ENCODE measurements at regions not wholly inside any gene's neighbourhood (a gene's known extent, or its start where the extent isn't known, plus 50 kb on each side); places are given as distances from the start of the nearest gene placed in this dataset.

GRCh38 chr15:95944661-95945255 is 385.7 kb upstream of the NR2F2 start:
- Histone ChIP-seq H3K4me3 (no peak overlapping the region), H4K20me1 (ENCODE audit: insufficient read depth) (no peaks in the 10 kb centered on the region), H3F3A (ENCODE audit: insufficient read depth) (no peaks in the 10 kb centered on the region), H3K36me3 (ENCODE audit: low read depth) (no peaks in the 10 kb centered on the region), H3K27ac (no peak overlapping the region), H3K9ac (no peak overlapping the region), H3K79me2 (ENCODE audit: insufficient read depth) (no peaks in the 10 kb centered on the region), H3K4me2 (ENCODE audit: unreplicated experiment) (no peak overlapping the region), H3K9me2 (ENCODE audit: insufficient read depth) (no peaks in the 10 kb centered on the region), H3K27me3 (replicated peaks; ENCODE audit: insufficient read depth) (no peaks in the 10 kb centered on the region), H2AFZ (no peak overlapping the region), H3K9me3 (ENCODE audit: low read depth) (no peaks in the 10 kb centered on the region), H3K4me1 (ENCODE audit: insufficient read depth) (peaks cover 3% of the 10 kb centered on the region; the same call in 1 of the 2 replicates)
- 16 to 25% methylated on average over 4 of the region's 4 CpGs for WGBS, 2 experiments (ENCODE audit: low coverage in 1 of 2, low lambda C conversion rate in 2 of 2, missing lambda C conversion rate in 2 of 2)
- in situ Hi-C loops (cut with MboI), result no loop called here
- TF ChIP-seq EZH2phosphoT487 (IDR thresholded peaks at IDR 0.05; ENCODE audit: insufficient read depth, low read depth), result no peak
- no peak for TF ChIP-seq EZH2 (IDR thresholded peaks at IDR 0.05; ENCODE audit: insufficient read depth, poor library complexity, severe bottlenecking)
- DNase-seq, result peak; percentile 3

GRCh38 chr15:95946241-95946640 is 384.3 kb upstream of the NR2F2 start:
- no peak overlapping the region for H3K27ac ChIP-seq
- no peaks in the 10 kb centered on the region for H3K27me3 ChIP-seq (replicated peaks; ENCODE audit: insufficient read depth)
- peaks cover 3% of the 10 kb centered on the region; the same call in 1 of the 2 replicates for H3K4me1 ChIP-seq (ENCODE audit: insufficient read depth)
- H2AFZ ChIP-seq, result no peak overlapping the region
- no peaks in the 10 kb centered on the region for H4K20me1 ChIP-seq (ENCODE audit: insufficient read depth)
- no peaks in the 10 kb centered on the region for H3K79me2 ChIP-seq (ENCODE audit: insufficient read depth)
- no peak overlapping the region for H3K4me2 ChIP-seq (ENCODE audit: unreplicated experiment)
- peak; percentile 49 for DNase-seq
- TF ChIP-seq EZH2 (IDR thresholded peaks at IDR 0.05; ENCODE audit: insufficient read depth, poor library complexity, severe bottlenecking) (no peak), EZH2phosphoT487 (IDR thresholded peaks at IDR 0.05; ENCODE audit: insufficient read depth, low read depth) (no peak)
- no peak overlapping the region for H3K9ac ChIP-seq
- H3K9me3 ChIP-seq (ENCODE audit: low read depth), result no peaks in the 10 kb centered on the region
- no peaks in the 10 kb centered on the region for H3F3A ChIP-seq (ENCODE audit: insufficient read depth)
- no peaks in the 10 kb centered on the region for H3K9me2 ChIP-seq (ENCODE audit: insufficient read depth)
- no peak overlapping the region for H3K4me3 ChIP-seq
- 39 to 43% methylated on average over 2 of the region's 2 CpGs for WGBS, 2 experiments (ENCODE audit: low coverage in 1 of 2, low lambda C conversion rate in 2 of 2, missing lambda C conversion rate in 2 of 2)
- H3K36me3 ChIP-seq (ENCODE audit: low read depth), result no peaks in the 10 kb centered on the region
- in situ Hi-C loops (cut with MboI), result no loop called here

- no peak for DNase-seq
- Histone ChIP-seq H3K4me1 (ENCODE audit: insufficient read depth) (peaks cover 3% of the 10 kb centered on the region; the same call in 1 of the 2 replicates), H3K4me3 (no peak overlapping the region), H3K9me3 (ENCODE audit: low read depth) (no peaks in the 10 kb centered on the region), H3K27ac (no peak overlapping the region), H3K79me2 (ENCODE audit: insufficient read depth) (no peaks in the 10 kb centered on the region), H4K20me1 (ENCODE audit: insufficient read depth) (no peaks in the 10 kb centered on the region), H3F3A (ENCODE audit: insufficient read depth) (no peaks in the 10 kb centered on the region), H3K9ac (no peak overlapping the region), H3K36me3 (ENCODE audit: low read depth) (no peaks in the 10 kb centered on the region), H3K9me2 (ENCODE audit: insufficient read depth) (no peaks in the 10 kb centered on the region), H2AFZ (no peak overlapping the region), H3K27me3 (replicated peaks; ENCODE audit: insufficient read depth) (no peaks in the 10 kb centered on the region), H3K4me2 (ENCODE audit: unreplicated experiment) (no peak overlapping the region)
- TF ChIP-seq EZH2 (IDR thresholded peaks at IDR 0.05; ENCODE audit: insufficient read depth, poor library complexity, severe bottlenecking) (no peak), EZH2phosphoT487 (IDR thresholded peaks at IDR 0.05; ENCODE audit: insufficient read depth, low read depth) (no peak)
- in situ Hi-C loops (cut with MboI), result no loop called here
- WGBS, 2 experiments (ENCODE audit: low coverage in 1 of 2, low lambda C conversion rate in 2 of 2, missing lambda C conversion rate in 2 of 2), result 67 to 76% methylated on average over 2 of the region's 2 CpGs
These were observed 383.6 kb upstream of the NR2F2 start for GRCh38 chr15:95946926-95947325.

GRCh38 chr15:95948411-95948810 is 382.1 kb upstream of the NR2F2 start:
- H4K20me1 ChIP-seq (ENCODE audit: insufficient read depth), result no peaks in the 10 kb centered on the region
- H3K9me2 ChIP-seq (ENCODE audit: insufficient read depth), result no peaks in the 10 kb centered on the region
- H3F3A ChIP-seq (ENCODE audit: insufficient read depth), result no peaks in the 10 kb centered on the region
- H3K4me2 ChIP-seq (ENCODE audit: unreplicated experiment), result no peak overlapping the region
- H3K36me3 ChIP-seq (ENCODE audit: low read depth), result no peaks in the 10 kb centered on the region
- peaks cover 3% of the 10 kb centered on the region; the same call in 1 of the 2 replicates for H3K4me1 ChIP-seq (ENCODE audit: insufficient read depth)
- no peak overlapping the region for H3K27ac ChIP-seq
- H3K79me2 ChIP-seq (ENCODE audit: insufficient read depth), result no peaks in the 10 kb centered on the region
- no peak overlapping the region for H2AFZ ChIP-seq
- H3K4me3 ChIP-seq, result no peak overlapping the region
- in situ Hi-C loops (cut with MboI), result no loop called here
- H3K9me3 ChIP-seq (ENCODE audit: low read depth), result no peaks in the 10 kb centered on the region
- WGBS, 2 experiments (ENCODE audit: low coverage in 1 of 2, low lambda C conversion rate in 2 of 2, missing lambda C conversion rate in 2 of 2), result 81 to 85% methylated on average over 8 of the region's 8 CpGs
- no peak for DNase-seq
- no peaks in the 10 kb centered on the region for H3K27me3 ChIP-seq (replicated peaks; ENCODE audit: insufficient read depth)
- TF ChIP-seq EZH2 (IDR thresholded peaks at IDR 0.05; ENCODE audit: insufficient read depth, poor library complexity, severe bottlenecking) (no peak), EZH2phosphoT487 (IDR thresholded peaks at IDR 0.05; ENCODE audit: insufficient read depth, low read depth) (no peak)
- H3K9ac ChIP-seq, result no peak overlapping the region

Data from GM23248 (cell line).